Endothelial cell of umbilical vein (primary cell): ENCODE measurements at regions not wholly inside any gene's neighbourhood (a gene's known extent, or its start where the extent isn't known, plus 50 kb on each side); places are given as distances from the start of the nearest gene placed in this dataset.

Source experiments
- BruUV-seq: library from RNA; stranded (reverse); fragments of 400-500 nt; replicated peaks from 2 replicates; lab custom pipeline; 2021; lab: Mats Ljungman, UMichigan
- CTCF ChIA-PET: fragments of 300-600, 350-600 bp; sonication (Branson Sonifier 250); formaldehyde crosslinking; loops from one replicate; lab custom pipeline; 2021; ENCODE audit warnings: antibody characterized with exemption, inconsistent platforms; lab: Charles Lee
- POLR2A ChIA-PET: fragments of 300-600, 350-600 bp; sonication (Branson Sonifier 250); formaldehyde crosslinking; loops from one replicate; lab custom pipeline; 2021; ENCODE audit warnings: antibody characterized with exemption, inconsistent platforms; lab: Charles Lee
- DNase-seq: peaks from one replicate; pipeline ENCODE4 v3.0.0-alpha.2; 2011; ENCODE audit warnings: low read depth, low spot score
- FAIRE-seq: peaks from 2 replicates; lab custom pipeline; 2011; peaks lifted over from hg19 to GRCh38; lab: Jason Lieb, UNC
- H2AFZ ChIP-seq: 2 replicates; pipeline ENCODE4 v1.6.0; 2012; ENCODE audit warnings: low read depth, low read length, control low read depth, inconsistent platforms
- H3K27ac ChIP-seq: 2 replicates; pipeline ENCODE4 v1.5.1; 2011; ENCODE audit warnings: low read depth, mild to moderate bottlenecking, control low read depth, low read length, moderate library complexity; ENCODE audit not compliant: insufficient read depth
- H3K27me3 ChIP-seq, 2 experiments: 2 replicates each; pipeline versions ENCODE4 v1.6.0 to v1.6.1; 2011; ENCODE audit warnings: low read length in 2 of 2, mixed read lengths in 1 of 2; ENCODE audit not compliant: control insufficient read depth in 2 of 2, insufficient read depth in 2 of 2
- H3K36me3 ChIP-seq, 2 experiments: 2 replicates in 1 of 2; 3 replicates in 1 of 2; pipeline ENCODE4 v1.5.1; 2011; ENCODE audit warnings: low read length in 2 of 2, mild to moderate bottlenecking in 1 of 2, moderate library complexity in 1 of 2; ENCODE audit not compliant: control insufficient read depth in 2 of 2, insufficient read depth in 2 of 2; ENCODE audit errors: extremely low read depth in 1 of 2
- H3K4me1 ChIP-seq: 3 replicates; pipeline ENCODE4 v1.5.1; 2011; ENCODE audit warnings: mild to moderate bottlenecking, low read length; ENCODE audit not compliant: control insufficient read depth, insufficient read depth; ENCODE audit errors: extremely low read depth
- H3K4me2 ChIP-seq: 2 replicates; pipeline ENCODE4 v1.6.1; 2011; ENCODE audit warnings: low read length, control low read depth, mixed read lengths; ENCODE audit not compliant: insufficient read depth
- H3K4me3 ChIP-seq, 3 experiments: fragments of 200-600 bp in 1 of 3; sonication (generic), shearing (Covaris generic) in 1 of 3; replicated peaks in 1 of 3; 2 replicates each; pipeline ENCODE4 v1.5.1; 2011 to 2016; ENCODE audit warnings: control low read depth in 3 of 3, low read length in 3 of 3, mild to moderate bottlenecking in 2 of 3, inconsistent platforms in 1 of 3, low read depth in 1 of 3, moderate library complexity in 1 of 3; ENCODE audit not compliant: insufficient read depth in 1 of 3
- H3K79me2 ChIP-seq: 2 replicates; pipeline ENCODE4 v1.6.0; 2012; ENCODE audit warnings: low read length, inconsistent platforms; ENCODE audit not compliant: control insufficient read depth, insufficient read depth
- H3K9ac ChIP-seq: replicated peaks from 2 replicates; pipeline ENCODE3; 2011; ENCODE audit warnings: low read length, control low read depth; ENCODE audit not compliant: insufficient read depth; ENCODE audit errors: extremely low read depth
- H3K9me1 ChIP-seq: replicated peaks from 3 replicates; pipeline ENCODE4 v1.6.0; 2011; ENCODE audit warnings: mild to moderate bottlenecking, low read length; ENCODE audit not compliant: control insufficient read depth, insufficient read depth; ENCODE audit errors: extremely low read depth
- H3K9me3 ChIP-seq: replicated peaks from 2 replicates; pipeline ENCODE4 v1.5.1; 2012; ENCODE audit warnings: low read length, inconsistent platforms; ENCODE audit not compliant: control insufficient read depth, insufficient read depth
- H4K20me1 ChIP-seq: replicated peaks from 2 replicates; pipeline ENCODE3; 2011; ENCODE audit warnings: mild to moderate bottlenecking, low read length; ENCODE audit not compliant: control insufficient read depth, insufficient read depth; ENCODE audit errors: extremely low read depth
- EZH2 ChIP-seq: IDR thresholded peaks from 2 replicates; pipeline ENCODE4 v1.6.1; 2012; ENCODE audit warnings: borderline replicate concordance, low read depth, mild to moderate bottlenecking, moderate library complexity, low read length, inconsistent platforms; ENCODE audit not compliant: severe bottlenecking
- FOS ChIP-seq: IDR thresholded peaks from 2 replicates; pipeline ENCODE4 v1.6.1; 2011; ENCODE audit warnings: mild to moderate bottlenecking, low read length, moderate library complexity, borderline replicate concordance; ENCODE audit not compliant: insufficient read depth
- GATA2 ChIP-seq: IDR thresholded peaks from 2 replicates; pipeline ENCODE4 v1.7.0; 2011; ENCODE audit warnings: low read depth, mild to moderate bottlenecking, moderate library complexity, mixed read lengths, low read length; ENCODE audit not compliant: insufficient read length, insufficient read depth
- JUN ChIP-seq: IDR thresholded peaks from 2 replicates; pipeline ENCODE4 v1.6.1; 2011; ENCODE audit warnings: borderline replicate concordance, low read depth; ENCODE audit not compliant: insufficient read length, insufficient read depth
- MYC ChIP-seq: IDR thresholded peaks from one replicate; pipeline ENCODE4 v1.6.1; 2011; ENCODE audit warnings: mild to moderate bottlenecking, low read depth, low read length
- POLR2A ChIP-seq: IDR thresholded peaks from 2 replicates; pipeline ENCODE4 v1.6.1; 2012; ENCODE audit warnings: low read depth, mild to moderate bottlenecking, control low read depth, low read length
- POLR2AphosphoS5 ChIP-seq: IDR thresholded peaks from 2 replicates; pipeline ENCODE4 v1.6.1; 2012; ENCODE audit warnings: low read depth, mild to moderate bottlenecking, control low read depth, low read length, moderate library complexity; ENCODE audit not compliant: insufficient read depth
- dilution Hi-C: fragments of 300-500 bp; cut with MboI; formaldehyde crosslinking; loops from one replicate; pipeline ENCODE4 v1.15.0; 2019; ENCODE audit warnings: low sequenced_read_pairs; ENCODE audit not compliant: extremely low pct_ligation_motif_present
- intact Hi-C: fragments of 100-400 bp; cut with micrococcal nuclease; formaldehyde crosslinking; loops from one replicate; pipeline ENCODE4 v1.10.0; 2022

DNA sequence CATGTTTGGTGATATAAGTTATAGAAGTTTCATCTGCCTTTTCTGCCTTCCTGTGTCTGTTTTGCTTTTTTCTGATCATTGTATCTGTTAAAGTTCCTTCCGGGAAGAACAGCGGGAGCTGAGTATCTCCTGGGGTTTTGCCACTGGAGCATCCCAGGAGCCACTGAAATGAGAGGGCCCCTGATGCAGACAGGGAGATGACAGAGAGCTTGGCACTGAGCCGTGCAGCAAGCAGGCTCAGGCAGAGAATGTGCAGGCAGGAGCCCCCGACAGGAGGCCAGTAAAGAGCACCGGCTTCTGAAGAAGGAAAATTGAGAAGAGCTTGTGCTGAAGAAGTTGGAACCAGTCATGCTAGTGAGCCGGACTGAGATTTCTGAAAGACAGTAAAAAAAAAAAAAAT is 137.8 kb downstream of the TDRD15 start:
- Histone ChIP-seq H2AFZ (no peak overlapping the region), H3K4me3 (no peak overlapping the region), H3K27me3 (no peaks in the 10 kb centered on the region), H3K9me1 (no peaks in the 10 kb centered on the region), H3K4me1 (no peaks in the 10 kb centered on the region), H3K79me2 (no peaks in the 10 kb centered on the region), H3K27ac (no peak overlapping the region), H3K9ac (no peak overlapping the region), H4K20me1 (no peaks in the 10 kb centered on the region), H3K4me2 (no peak overlapping the region), H3K36me3 (no peaks in the 10 kb centered on the region), H3K9me3 (no peaks in the 10 kb centered on the region)
- dilution Hi-C loops (no loop called here), intact Hi-C loops (no loop called here)
- TF ChIP-seq POLR2AphosphoS5 (no peak), FOS (no peak), JUN (no peak), MYC (no peak), POLR2A (no peak), EZH2 (no peak)
- ChIA-PET CTCF (interaction anchor here (0.7 kb wide), 1 partner anchor 563 kb away, joined by 3 read pairs; no protein-coding TSS in a partner anchor), POLR2A (no interaction called here)
- FAIRE-seq (no peak), DNase-seq (no peak)
- BruUV-seq: no TSS peak

DNA sequence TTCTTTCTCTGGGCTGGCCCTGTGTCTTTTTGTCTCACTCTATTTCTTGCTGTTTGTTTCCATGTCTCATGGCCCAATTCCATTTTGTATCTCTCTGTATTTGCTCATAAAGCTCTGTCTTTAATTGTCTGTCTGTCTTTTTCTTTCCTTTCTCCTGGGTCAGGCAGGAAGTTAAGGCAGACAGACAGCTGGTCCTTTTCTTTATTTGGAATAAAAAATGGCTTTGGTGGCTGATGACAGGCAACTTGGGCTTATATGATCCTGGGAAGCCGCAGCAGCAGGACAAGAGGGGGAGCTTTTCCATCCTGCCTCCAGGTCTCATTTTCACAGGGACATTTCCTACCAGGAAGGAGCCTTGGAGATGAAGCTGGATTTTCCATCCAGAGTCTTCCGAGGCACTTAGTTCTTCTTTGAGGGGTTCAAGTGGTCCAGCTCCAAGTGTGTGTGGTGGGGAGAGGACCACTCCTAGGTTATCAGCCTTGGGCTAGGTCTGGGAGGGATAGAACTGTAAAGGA is 138.7 kb downstream of the TDRD15 start:
- H3K79me2 ChIP-seq: no peaks in the 10 kb centered on the region
- H3K27ac ChIP-seq: no peak overlapping the region
- H3K9me1 ChIP-seq: no peaks in the 10 kb centered on the region
- no peak overlapping the region for H3K9ac ChIP-seq
- no peaks in the 10 kb centered on the region for H4K20me1 ChIP-seq
- intact Hi-C loops (no loop called here), dilution Hi-C loops (no loop called here)
- no peaks in the 10 kb centered on the region for H3K36me3 ChIP-seq
- no peak overlapping the region for H3K4me3 ChIP-seq
- H3K4me2 ChIP-seq: no peak overlapping the region
- no peaks in the 10 kb centered on the region for H3K9me3 ChIP-seq
- no peak for DNase-seq
- POLR2A ChIA-PET: no interaction called here
- FAIRE-seq: no peak
- CTCF ChIA-PET: no interaction called here
- H3K4me1 ChIP-seq: no peaks in the 10 kb centered on the region
- H3K27me3 ChIP-seq: no peaks in the 10 kb centered on the region
- TF ChIP-seq GATA2: no peak
- no peak for TF ChIP-seq MYC
- BruUV-seq: no TSS peak
- H2AFZ ChIP-seq: no peak overlapping the region
